ENCODE measurements at regions not wholly inside any gene's neighbourhood (a gene's known extent, or its start where the extent isn't known, plus 50 kb on each side); places are given as distances from the start of the nearest gene placed in this dataset.

GRCh38 chr1:214833178-214833756, 230.3 kb downstream of the CENPF start:
- TF ChIP-seq CTCF (IDR thresholded peaks at IDR 0.05; ENCODE audit: insufficient read depth, low read depth, low read length) (no peak), EZH2 (IDR thresholded peaks at IDR 0.05; ENCODE audit: insufficient read depth, low read length) (no peak)

Measured in astrocyte (in vitro differentiated cells and primary cell).